ENCODE measurements at regions not wholly inside any gene's neighbourhood (a gene's known extent, or its start where the extent isn't known, plus 50 kb on each side); places are given as distances from the start of the nearest gene placed in this dataset.

- Histone ChIP-seq H3K4me3 (ENCODE audit: low read depth, low read length) (no peak overlapping the region), H3K27me3 (ENCODE audit: control insufficient read depth, insufficient read depth, low read length) (no peaks in the 10 kb centered on the region), H3K36me3 (ENCODE audit: control insufficient read depth, insufficient read depth, low read length) (no peaks in the 10 kb centered on the region)
- TF ChIP-seq CTCF (IDR thresholded peaks at IDR 0.05; ENCODE audit: insufficient read depth, low read length, severe bottlenecking), result no peak
- no peak for DNase-seq (ENCODE audit: low read depth)
- FAIRE-seq, result no peak
These were observed 464.2 kb downstream of the CCDC85A start for GRCh38 chr2:56647997-56648396.

- Histone ChIP-seq H3K27me3 (ENCODE audit: control insufficient read depth, insufficient read depth, low read length) (no peaks in the 10 kb centered on the region), H3K36me3 (ENCODE audit: control insufficient read depth, insufficient read depth, low read length) (no peaks in the 10 kb centered on the region), H3K4me3 (ENCODE audit: low read depth, low read length) (no peak overlapping the region)
- no peak for DNase-seq (ENCODE audit: low read depth)
- TF ChIP-seq CTCF (IDR thresholded peaks at IDR 0.05; ENCODE audit: insufficient read depth, low read length, severe bottlenecking), result no peak
- FAIRE-seq, result no peak
These were observed 465.0 kb downstream of the CCDC85A start for GRCh38 chr2:56648802-56649201.

GRCh38 chr2:56654936-56655335, 471.1 kb downstream of the CCDC85A start:
- TF ChIP-seq CTCF (IDR thresholded peaks at IDR 0.05; ENCODE audit: insufficient read depth, low read length, severe bottlenecking), result no peak
- FAIRE-seq (no peak), DNase-seq (ENCODE audit: low read depth) (peak; percentile 6)
- Histone ChIP-seq H3K4me3 (ENCODE audit: low read depth, low read length) (no peak overlapping the region), H3K27me3 (ENCODE audit: control insufficient read depth, insufficient read depth, low read length) (no peaks in the 10 kb centered on the region), H3K36me3 (ENCODE audit: control insufficient read depth, insufficient read depth, low read length) (no peaks in the 10 kb centered on the region)

GRCh38 chr2:56656826-56657225, 473.0 kb downstream of the CCDC85A start:
- FAIRE-seq, result no peak
- TF ChIP-seq CTCF (IDR thresholded peaks at IDR 0.05; ENCODE audit: insufficient read depth, low read length, severe bottlenecking), result no peak
- Histone ChIP-seq H3K27me3 (ENCODE audit: control insufficient read depth, insufficient read depth, low read length) (no peaks in the 10 kb centered on the region), H3K4me3 (ENCODE audit: low read depth, low read length) (no peak overlapping the region), H3K36me3 (ENCODE audit: control insufficient read depth, insufficient read depth, low read length) (no peaks in the 10 kb centered on the region)
- DNase-seq (ENCODE audit: low read depth), result peak; percentile 29

- Histone ChIP-seq H3K27me3 (ENCODE audit: control insufficient read depth, insufficient read depth, low read length) (no peaks in the 10 kb centered on the region), H3K4me3 (ENCODE audit: low read depth, low read length) (no peak overlapping the region), H3K36me3 (ENCODE audit: control insufficient read depth, insufficient read depth, low read length) (no peaks in the 10 kb centered on the region)
- no peak for TF ChIP-seq CTCF (IDR thresholded peaks at IDR 0.05; ENCODE audit: insufficient read depth, low read length, severe bottlenecking)
- FAIRE-seq, result no peak
- DNase-seq (ENCODE audit: low read depth), result no peak
These were observed 483.0 kb downstream of the CCDC85A start for GRCh38 chr2:56666777-56667176.

- FAIRE-seq (peak; percentile 23), DNase-seq (ENCODE audit: low read depth) (no peak)
- no peaks in the 10 kb centered on the region for H3K27me3 ChIP-seq (ENCODE audit: control insufficient read depth, insufficient read depth, low read length)
- H3K4me3 ChIP-seq (ENCODE audit: low read depth, low read length), result no peak overlapping the region
- no peaks in the 10 kb centered on the region for H3K36me3 ChIP-seq (ENCODE audit: control insufficient read depth, insufficient read depth, low read length)
- no peak for TF ChIP-seq CTCF (IDR thresholded peaks at IDR 0.05; ENCODE audit: insufficient read depth, low read length, severe bottlenecking)
These were observed 488.3 kb downstream of the CCDC85A start for GRCh38 chr2:56671973-56672569.
